Activated CD8-positive, alpha-beta T cell treated with anti-CD3 and anti-CD28 coated beads for 36 hours (primary cell): ENCODE measurements at regions not wholly inside any gene's neighbourhood (a gene's known extent, or its start where the extent isn't known, plus 50 kb on each side); places are given as distances from the start of the nearest gene placed in this dataset.

Experiments used
- ATAC-seq: fragments of 200-7000 bp; cut with Tn5 transposase; one replicate; pipeline ENCODE4 v1.10.0; 2021; ENCODE audit warnings: mild to moderate bottlenecking, moderate library complexity
- CTCF ChIA-PET: fragments of 350-600 bp; sonication (Branson Sonifier 250); formaldehyde crosslinking; loops from one replicate; lab custom pipeline; 2021; ENCODE audit warnings: antibody characterized with exemption; lab: Charles Lee
- POLR2A ChIA-PET: fragments of 350-600 bp; sonication (Branson Sonifier 250); formaldehyde crosslinking; loops from one replicate; lab custom pipeline; 2021; ENCODE audit warnings: antibody characterized with exemption; lab: Charles Lee
- DNase-seq: peaks from one replicate; pipeline ENCODE4 v3.0.0-alpha.2; 2020
- H3K27ac Mint-ChIP-seq: one replicate; pipeline ENCODE4 v1.8.0; 2021; ENCODE audit warnings: mild to moderate bottlenecking, mixed read lengths
- H3K27me3 Mint-ChIP-seq: one replicate; pipeline ENCODE4 v1.8.0; 2021; ENCODE audit warnings: mixed read lengths
- H3K36me3 Mint-ChIP-seq: one replicate; pipeline ENCODE4 v1.8.0; 2021; ENCODE audit warnings: low read depth, mixed read lengths
- H3K4me1 Mint-ChIP-seq: one replicate; pipeline ENCODE4 v1.8.0; 2021; ENCODE audit warnings: low read depth, mixed read lengths
- H3K4me3 Mint-ChIP-seq: one replicate; pipeline ENCODE4 v1.8.0; 2021; ENCODE audit warnings: mild to moderate bottlenecking, moderate library complexity, mixed read lengths
- H3K9me3 Mint-ChIP-seq: one replicate; pipeline ENCODE4 v1.8.0; 2021; ENCODE audit warnings: mixed read lengths
- intact Hi-C: fragments of 100-400 bp; cut with micrococcal nuclease; formaldehyde crosslinking; loops from one replicate; pipeline ENCODE4 v1.10.0; 2022
- TF ChIP-seq, protein P1 (sequence below): fragments of 200-600 bp; IDR thresholded peaks from one replicate; pipeline ENCODE4 v1.8.0; 2022; ENCODE audit warnings: antibody characterized with exemption, mild to moderate bottlenecking

DNA sequence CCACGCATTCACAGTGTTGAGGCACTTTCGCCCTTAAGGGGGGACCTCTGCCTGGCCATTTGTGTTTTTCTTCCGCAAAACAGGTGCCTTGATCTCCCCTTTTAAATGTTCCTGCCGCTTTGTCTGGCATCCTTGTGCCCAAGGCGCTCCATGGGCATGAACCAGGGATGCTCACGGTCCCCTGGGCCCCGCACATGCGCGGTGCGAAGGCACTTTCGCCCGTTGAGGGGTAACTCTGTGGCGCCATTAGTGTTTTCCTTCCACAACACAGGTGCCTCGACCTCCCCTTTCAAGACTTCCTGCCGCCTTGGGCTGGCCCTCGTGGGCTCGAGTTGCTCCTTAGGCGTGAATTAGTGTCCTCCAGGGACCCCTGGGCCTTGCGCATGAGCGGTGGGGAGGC lies 335.5 kb downstream of the ALG10 start:
- intact Hi-C loops = no loop called here
- Mint-ChIP-seq H3K36me3 (no peaks in the 10 kb centered on the region), H3K4me3 (no peak overlapping the region), H3K27me3 (no peaks in the 10 kb centered on the region), H3K4me1 (no peaks in the 10 kb centered on the region), H3K27ac (no peak overlapping the region), H3K9me3 (peaks cover 8% of the 10 kb centered on the region)
- CTCF ChIA-PET = no interaction called here
- TF ChIP-seq, protein P1, sequence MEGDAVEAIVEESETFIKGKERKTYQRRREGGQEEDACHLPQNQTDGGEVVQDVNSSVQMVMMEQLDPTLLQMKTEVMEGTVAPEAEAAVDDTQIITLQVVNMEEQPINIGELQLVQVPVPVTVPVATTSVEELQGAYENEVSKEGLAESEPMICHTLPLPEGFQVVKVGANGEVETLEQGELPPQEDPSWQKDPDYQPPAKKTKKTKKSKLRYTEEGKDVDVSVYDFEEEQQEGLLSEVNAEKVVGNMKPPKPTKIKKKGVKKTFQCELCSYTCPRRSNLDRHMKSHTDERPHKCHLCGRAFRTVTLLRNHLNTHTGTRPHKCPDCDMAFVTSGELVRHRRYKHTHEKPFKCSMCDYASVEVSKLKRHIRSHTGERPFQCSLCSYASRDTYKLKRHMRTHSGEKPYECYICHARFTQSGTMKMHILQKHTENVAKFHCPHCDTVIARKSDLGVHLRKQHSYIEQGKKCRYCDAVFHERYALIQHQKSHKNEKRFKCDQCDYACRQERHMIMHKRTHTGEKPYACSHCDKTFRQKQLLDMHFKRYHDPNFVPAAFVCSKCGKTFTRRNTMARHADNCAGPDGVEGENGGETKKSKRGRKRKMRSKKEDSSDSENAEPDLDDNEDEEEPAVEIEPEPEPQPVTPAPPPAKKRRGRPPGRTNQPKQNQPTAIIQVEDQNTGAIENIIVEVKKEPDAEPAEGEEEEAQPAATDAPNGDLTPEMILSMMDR = no peak
- POLR2A ChIA-PET = no interaction called here
- DNase-seq = no peak
- no peak for ATAC-seq

GRCh38 chr12:34358198-34358597 lies 335.9 kb downstream of the ALG10 start:
- Mint-ChIP-seq H3K27ac (no peak overlapping the region), H3K9me3 (peaks cover 8% of the 10 kb centered on the region), H3K36me3 (no peaks in the 10 kb centered on the region), H3K27me3 (no peaks in the 10 kb centered on the region), H3K4me3 (no peak overlapping the region), H3K4me1 (no peaks in the 10 kb centered on the region)
- ChIA-PET POLR2A (no interaction called here), CTCF (no interaction called here)
- TF ChIP-seq, protein P1 = no peak
- DNase-seq = no peak
- intact Hi-C loops = no loop called here
- no peak for ATAC-seq

DNA sequence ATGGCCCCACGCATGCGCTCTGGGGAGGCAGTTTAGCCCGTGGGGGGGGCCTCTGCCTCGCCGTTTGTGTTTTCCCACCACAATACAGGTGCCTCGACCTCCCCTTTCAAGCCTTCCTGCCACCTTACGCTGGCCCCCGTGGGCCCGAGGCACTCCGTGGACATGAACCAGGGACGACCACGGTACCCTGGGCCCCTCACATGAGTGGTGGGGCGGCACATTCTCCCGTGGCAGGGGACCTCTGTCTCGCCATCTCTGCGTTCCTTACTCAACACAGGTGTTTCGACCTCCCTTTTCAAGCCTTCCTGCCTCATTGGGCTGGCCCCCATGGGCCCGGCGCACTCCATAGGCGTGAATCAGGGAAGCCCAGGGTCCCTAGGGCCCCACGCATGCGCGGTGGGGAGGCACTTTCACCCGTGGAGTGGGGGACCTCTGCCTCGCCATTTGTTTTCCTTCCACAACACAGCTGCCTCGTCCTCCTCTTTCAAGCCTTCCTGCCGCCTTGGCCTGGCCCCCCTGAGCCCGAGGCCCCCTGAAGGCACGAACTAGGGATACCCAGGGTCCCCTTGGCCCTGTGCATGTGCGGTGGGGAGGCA lies 339.5 kb downstream of the ALG10 start:
- Mint-ChIP-seq H3K36me3 (no peaks in the 10 kb centered on the region), H3K4me3 (no peak overlapping the region), H3K27ac (no peak overlapping the region), H3K9me3 (peaks cover 14% of the 10 kb centered on the region), H3K27me3 (no peaks in the 10 kb centered on the region), H3K4me1 (no peaks in the 10 kb centered on the region)
- TF ChIP-seq, protein P1 = no peak
- ATAC-seq = no peak
- ChIA-PET POLR2A (no interaction called here), CTCF (no interaction called here)
- intact Hi-C loops = no loop called here
- no peak for DNase-seq

GRCh38 chr12:34363050-34363673 lies 340.9 kb downstream of the ALG10 start:
- ChIA-PET POLR2A (no interaction called here), CTCF (no interaction called here)
- intact Hi-C loops = no loop called here
- Mint-ChIP-seq H3K4me3 (no peak overlapping the region), H3K27ac (no peak overlapping the region), H3K36me3 (no peaks in the 10 kb centered on the region), H3K27me3 (no peaks in the 10 kb centered on the region), H3K9me3 (peaks cover 14% of the 10 kb centered on the region), H3K4me1 (no peaks in the 10 kb centered on the region)
- no peak for DNase-seq
- TF ChIP-seq, protein P1 = no peak
- ATAC-seq = no peak

DNA sequence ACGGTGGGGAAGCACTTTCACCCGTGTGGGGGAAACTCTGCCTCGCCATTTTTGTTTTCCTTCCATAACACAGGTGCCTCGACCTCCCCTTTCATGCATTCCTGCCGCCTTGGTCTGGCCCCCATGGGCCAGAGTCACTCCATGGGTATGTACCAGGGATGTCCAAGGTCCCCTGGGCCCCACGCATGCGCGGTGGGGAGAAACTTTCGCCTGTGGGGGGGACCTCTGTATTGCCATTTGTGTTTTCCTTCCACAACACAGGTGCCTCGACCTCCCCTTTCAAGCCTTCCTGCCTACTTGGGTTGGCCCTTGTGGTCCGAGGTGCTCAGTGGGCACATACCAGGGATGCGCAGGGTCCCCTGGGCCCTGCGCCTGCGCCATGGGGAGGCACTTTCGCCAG lies 345.8 kb downstream of the ALG10 start:
- Mint-ChIP-seq H3K27me3 (no peaks in the 10 kb centered on the region), H3K36me3 (no peaks in the 10 kb centered on the region), H3K27ac (no peak overlapping the region), H3K4me3 (no peak overlapping the region), H3K4me1 (no peaks in the 10 kb centered on the region), H3K9me3 (peaks cover 20% of the 10 kb centered on the region)
- TF ChIP-seq, protein P1 = no peak
- intact Hi-C loops = no loop called here
- CTCF ChIA-PET = no interaction called here
- POLR2A ChIA-PET = no interaction called here
- ATAC-seq (no peak), DNase-seq (no peak)
